ENCODE measurements at regions not wholly inside any gene's neighbourhood (a gene's known extent, or its start where the extent isn't known, plus 50 kb on each side); places are given as distances from the start of the nearest gene placed in this dataset.

DNA sequence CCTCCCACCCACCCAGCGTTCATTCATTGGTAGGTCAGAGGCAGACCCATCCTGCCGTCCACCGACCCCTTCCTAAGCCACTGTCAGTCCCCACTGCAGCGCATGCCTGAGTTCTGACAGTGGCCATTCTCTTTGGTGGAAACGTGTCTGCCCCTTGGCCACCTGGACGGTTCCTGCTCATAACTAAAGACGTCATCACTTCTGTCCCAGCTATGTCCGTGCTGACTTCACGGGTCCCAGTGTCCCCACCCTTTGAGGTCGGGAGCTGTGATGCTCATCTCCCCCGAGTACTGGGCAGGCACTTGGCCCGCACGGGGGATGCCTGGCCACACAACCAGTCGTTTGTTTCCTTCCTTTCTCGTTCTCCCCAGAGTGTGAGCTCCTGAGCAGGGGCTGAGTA lies 267.1 kb downstream of the C16orf95 start:
- Mint-ChIP-seq H3K4me3 (no peak overlapping the region), H3K27me3 (peaks cover 11 to 25% of the 10 kb centered on the region in 2 donors), H3K27ac (no peak overlapping the region), H3K9me3 (peaks cover 0 to 13% (median 4%) of the 10 kb centered on the region in 8 donors), H3K4me1 (no peaks in the 10 kb centered on the region), H3K36me3 (no peaks in the 10 kb centered on the region)
- ChIA-PET CTCF (ENCODE audit: partially characterized antibody) (no interaction called here), POLR2A (ENCODE audit: partially characterized antibody) (no interaction called here)
- DNase-seq = no peak
- intact Hi-C loops (cut with micrococcal nuclease) = no loop called here
- Histone ChIP-seq H3K9me3 (ENCODE audit: control insufficient read depth in 1 of 2, low read length in 2 of 2) (no peaks in the 10 kb centered on the region), H3K4me3 (ENCODE audit: low read length in 2 of 2) (no peak overlapping the region), H3K36me3 (ENCODE audit: insufficient read depth, low read length) (no peaks in the 10 kb centered on the region), H3K27me3 (ENCODE audit: insufficient read depth, low read length) (no peaks in the 10 kb centered on the region), H3K4me1 (ENCODE audit: insufficient read depth, low read length) (no peaks in the 10 kb centered on the region), H3K27ac (ENCODE audit: low read depth, low read length) (no peak overlapping the region)

DNA sequence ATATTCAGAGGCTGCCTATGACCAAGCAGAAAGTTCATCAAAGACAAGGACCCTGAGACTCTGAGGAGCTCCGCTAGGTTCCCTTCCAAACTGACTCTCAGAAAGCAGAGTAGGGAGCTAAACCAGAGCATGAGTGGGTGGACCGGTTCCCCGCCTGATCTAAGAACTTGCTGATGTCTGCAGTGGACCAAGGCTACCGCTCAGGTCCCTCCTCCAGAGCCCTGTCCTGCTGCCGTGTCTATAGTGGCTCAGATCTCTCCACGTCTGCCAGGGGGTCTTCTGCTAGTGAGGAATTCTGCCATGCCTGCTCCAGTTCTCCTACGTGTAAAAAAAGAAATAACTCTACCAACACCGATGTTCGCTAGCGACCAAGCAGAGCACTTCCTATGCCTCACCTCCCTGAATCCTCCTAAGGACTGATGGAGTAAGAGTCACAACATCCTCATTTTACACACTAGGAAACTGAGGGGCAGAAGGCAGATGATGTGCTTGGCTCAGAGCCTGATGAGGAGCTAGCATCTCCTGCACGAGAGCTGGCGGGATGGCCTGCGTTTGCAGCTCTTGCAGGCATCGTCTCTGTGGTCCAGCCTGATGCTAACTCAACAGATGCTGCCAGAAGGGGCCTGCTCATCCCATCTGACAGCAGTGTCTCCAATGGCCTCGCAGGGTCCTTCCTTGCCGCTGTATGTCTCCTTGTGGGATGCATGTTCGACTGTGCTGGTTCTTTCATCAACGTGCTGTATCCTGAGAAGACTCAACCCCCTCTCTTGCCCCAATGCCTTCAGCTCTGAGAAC lies 265.5 kb downstream of the C16orf95 start:
- Histone ChIP-seq H3K9me3 (ENCODE audit: control insufficient read depth in 1 of 2, low read length in 2 of 2) (no peaks in the 10 kb centered on the region), H3K27ac (ENCODE audit: low read depth, low read length) (no peak overlapping the region), H3K4me1 (ENCODE audit: insufficient read depth, low read length) (no peaks in the 10 kb centered on the region), H3K27me3 (ENCODE audit: insufficient read depth, low read length) (no peaks in the 10 kb centered on the region), H3K36me3 (ENCODE audit: insufficient read depth, low read length) (no peaks in the 10 kb centered on the region), H3K4me3 (ENCODE audit: low read length in 2 of 2) (no peak overlapping the region)
- H3K4me3 Mint-ChIP-seq = no peak overlapping the region
- ChIA-PET CTCF (ENCODE audit: partially characterized antibody) (interaction anchor here (0.8 kb wide), 1 partner anchor 13 kb away, joined by 3 read pairs; no protein-coding TSS in a partner anchor), POLR2A (ENCODE audit: partially characterized antibody) (no interaction called here)
- peaks cover 11 to 21% of the 10 kb centered on the region in 2 donors for H3K27me3 Mint-ChIP-seq
- no peaks in the 10 kb centered on the region for H3K36me3 Mint-ChIP-seq
- H3K9me3 Mint-ChIP-seq = peaks cover 0 to 13% (median 4%) of the 10 kb centered on the region in 8 donors
- H3K4me1 Mint-ChIP-seq = no peaks in the 10 kb centered on the region
- no peak overlapping the region for H3K27ac Mint-ChIP-seq
- DNase-seq = no peak
- intact Hi-C loops (cut with micrococcal nuclease) = no loop called here

DNA sequence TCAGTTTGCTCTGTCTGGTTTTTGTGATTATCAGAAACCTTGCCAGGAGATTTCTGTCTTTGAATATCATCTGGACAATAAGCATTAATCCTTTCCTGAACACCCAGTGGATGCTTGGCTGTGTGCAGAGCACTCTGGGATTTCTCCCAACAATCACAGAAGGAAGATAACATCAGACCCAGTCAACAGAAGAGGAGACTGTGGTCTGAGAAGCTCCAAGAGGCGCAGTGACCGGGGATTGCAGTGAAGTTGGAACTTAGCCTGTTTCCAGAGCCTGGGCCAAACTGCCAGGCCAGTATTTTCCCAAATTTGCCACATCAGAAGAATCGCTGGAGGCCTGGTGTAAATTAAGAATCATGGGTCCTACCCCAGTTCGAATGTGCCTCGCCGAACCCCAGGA lies 264.7 kb downstream of the C16orf95 start:
- POLR2A ChIA-PET (ENCODE audit: partially characterized antibody) = no interaction called here
- Histone ChIP-seq H3K27ac (ENCODE audit: low read depth, low read length) (no peak overlapping the region), H3K4me1 (ENCODE audit: insufficient read depth, low read length) (no peaks in the 10 kb centered on the region), H3K9me3 (ENCODE audit: control insufficient read depth in 1 of 2, low read length in 2 of 2) (no peaks in the 10 kb centered on the region), H3K4me3 (ENCODE audit: low read length in 2 of 2) (no peak overlapping the region), H3K36me3 (ENCODE audit: insufficient read depth, low read length) (no peaks in the 10 kb centered on the region), H3K27me3 (ENCODE audit: insufficient read depth, low read length) (no peaks in the 10 kb centered on the region)
- Mint-ChIP-seq H3K9me3 (peaks cover 0 to 13% (median 4%) of the 10 kb centered on the region in 8 donors), H3K36me3 (no peaks in the 10 kb centered on the region), H3K27me3 (peaks cover 11 to 21% of the 10 kb centered on the region in 2 donors), H3K4me3 (no peak overlapping the region), H3K4me1 (no peaks in the 10 kb centered on the region), H3K27ac (no peak overlapping the region)
- no peak for DNase-seq
- intact Hi-C loops (cut with micrococcal nuclease) = no loop called here
- CTCF ChIA-PET (ENCODE audit: partially characterized antibody) = no interaction called here

DNA sequence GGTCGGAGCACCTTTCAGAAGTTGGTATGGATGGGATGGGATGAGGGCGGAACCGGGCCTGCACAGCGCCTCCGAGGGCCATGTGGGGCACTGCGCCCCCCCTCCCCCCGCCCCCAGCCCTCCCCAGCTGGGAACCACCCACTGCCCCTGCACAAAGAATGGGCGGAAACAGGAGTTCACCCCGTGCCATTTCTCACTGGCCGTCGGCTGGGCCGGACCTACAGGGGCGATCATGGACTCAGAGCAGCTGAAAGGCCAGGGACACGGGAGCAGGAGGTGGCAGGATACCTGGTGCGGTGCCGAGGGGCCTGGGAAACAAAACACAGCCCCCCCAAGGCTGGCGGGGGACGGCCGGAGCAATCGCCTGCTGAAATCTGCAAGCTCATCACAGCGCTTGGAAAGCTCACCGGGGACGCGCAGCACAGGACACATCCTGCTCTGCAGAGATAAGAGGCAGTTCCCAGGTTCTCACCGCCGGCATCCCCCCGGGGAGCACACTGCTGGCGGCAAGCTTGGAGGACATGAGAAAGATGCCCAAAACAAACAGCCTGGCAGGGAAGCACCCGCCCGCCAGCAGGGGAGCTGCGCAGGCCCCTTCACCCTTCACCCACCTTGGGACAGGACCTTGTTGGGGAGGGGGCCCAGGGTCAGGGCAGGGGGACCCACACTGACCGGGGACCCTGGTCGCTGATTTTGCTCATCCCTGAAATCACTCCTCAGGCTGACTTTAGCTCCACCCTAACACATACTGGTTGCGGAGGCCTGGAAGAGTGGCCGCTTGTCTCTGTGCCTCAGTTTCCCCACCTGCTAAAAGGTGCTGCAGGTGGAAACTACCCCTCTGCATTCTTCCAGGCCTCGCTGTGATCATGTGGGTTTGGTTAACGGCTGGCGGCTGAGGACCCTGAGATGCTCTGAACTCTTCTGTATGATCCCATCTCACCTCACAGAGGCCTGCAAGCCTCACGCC lies 263.9 kb downstream of the C16orf95 start:
- peaks cover 0 to 13% (median 4%) of the 10 kb centered on the region in 8 donors for H3K9me3 Mint-ChIP-seq
- no peaks in the 10 kb centered on the region for H3K4me1 Mint-ChIP-seq
- intact Hi-C loops (cut with micrococcal nuclease) = no loop called here
- CTCF ChIA-PET (ENCODE audit: partially characterized antibody) = no interaction called here
- H3K36me3 Mint-ChIP-seq = no peaks in the 10 kb centered on the region
- Histone ChIP-seq H3K9me3 (ENCODE audit: control insufficient read depth in 1 of 2, low read length in 2 of 2) (no peaks in the 10 kb centered on the region), H3K27ac (ENCODE audit: low read depth, low read length) (no peak overlapping the region), H3K4me1 (ENCODE audit: insufficient read depth, low read length) (no peaks in the 10 kb centered on the region), H3K4me3 (ENCODE audit: low read length in 2 of 2) (no peak overlapping the region), H3K27me3 (ENCODE audit: insufficient read depth, low read length) (no peaks in the 10 kb centered on the region), H3K36me3 (ENCODE audit: insufficient read depth, low read length) (no peaks in the 10 kb centered on the region)
- POLR2A ChIA-PET (ENCODE audit: partially characterized antibody) = no interaction called here
- no peak for DNase-seq
- H3K27ac Mint-ChIP-seq = no peak overlapping the region
- no peak overlapping the region for H3K4me3 Mint-ChIP-seq
- H3K27me3 Mint-ChIP-seq = peaks cover 11 to 21% of the 10 kb centered on the region in 2 donors

DNA sequence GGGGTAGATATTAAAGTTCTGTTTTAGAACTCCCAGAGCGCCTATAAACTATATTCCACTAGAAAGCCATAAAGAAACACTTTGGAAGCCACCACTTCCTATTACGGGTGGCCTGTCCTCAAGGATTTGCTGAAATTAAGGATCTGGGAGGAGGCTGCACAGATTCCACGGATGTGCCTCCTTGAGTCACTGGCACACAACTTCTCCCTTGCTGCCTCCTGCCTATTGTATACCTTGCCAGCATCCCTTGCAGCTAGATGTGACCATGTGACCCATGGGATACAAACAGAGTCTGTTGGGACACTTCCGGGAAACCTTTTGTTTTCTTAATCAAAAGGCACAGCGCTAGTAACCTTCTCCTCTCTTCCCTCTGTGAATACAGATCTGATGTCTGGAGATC lies 263.0 kb downstream of the C16orf95 start:
- intact Hi-C loops (cut with micrococcal nuclease) = no loop called here
- POLR2A ChIA-PET (ENCODE audit: partially characterized antibody) = no interaction called here
- Mint-ChIP-seq H3K27me3 (peaks cover 11 to 21% of the 10 kb centered on the region in 2 donors), H3K4me3 (no peak overlapping the region), H3K4me1 (no peaks in the 10 kb centered on the region), H3K36me3 (no peaks in the 10 kb centered on the region), H3K9me3 (peaks cover 0 to 13% (median 4%) of the 10 kb centered on the region in 8 donors), H3K27ac (no peak overlapping the region)
- Histone ChIP-seq H3K9me3 (ENCODE audit: control insufficient read depth in 1 of 2, low read length in 2 of 2) (no peaks in the 10 kb centered on the region), H3K4me3 (ENCODE audit: low read length in 2 of 2) (no peak overlapping the region), H3K4me1 (ENCODE audit: insufficient read depth, low read length) (no peaks in the 10 kb centered on the region), H3K27ac (ENCODE audit: low read depth, low read length) (no peak overlapping the region), H3K27me3 (ENCODE audit: insufficient read depth, low read length) (no peaks in the 10 kb centered on the region), H3K36me3 (ENCODE audit: insufficient read depth, low read length) (no peaks in the 10 kb centered on the region)
- DNase-seq = no peak
- CTCF ChIA-PET (ENCODE audit: partially characterized antibody) = no interaction called here

DNA sequence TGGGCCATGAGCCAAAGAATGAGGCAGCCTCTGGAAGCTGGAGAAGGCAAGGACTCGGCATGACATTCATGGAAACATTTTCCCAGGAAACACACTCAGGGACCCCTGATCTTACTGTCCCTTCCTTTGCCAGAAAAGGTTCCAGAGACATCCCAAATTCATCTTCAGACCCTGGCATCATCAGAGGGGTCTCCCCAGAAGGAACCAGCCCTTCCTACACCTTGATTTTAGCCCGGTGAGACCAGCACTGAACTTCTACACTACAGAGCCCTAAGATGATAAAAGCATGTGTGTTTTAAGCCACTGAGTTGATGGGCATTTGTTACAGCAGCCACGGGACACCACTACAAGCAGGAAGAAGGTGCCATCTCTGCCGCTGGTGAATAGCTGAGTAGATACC lies 262.3 kb downstream of the C16orf95 start:
- H3K27ac Mint-ChIP-seq = no peak overlapping the region
- Histone ChIP-seq H3K27me3 (ENCODE audit: insufficient read depth, low read length) (no peaks in the 10 kb centered on the region), H3K27ac (ENCODE audit: low read depth, low read length) (no peak overlapping the region), H3K4me1 (ENCODE audit: insufficient read depth, low read length) (no peaks in the 10 kb centered on the region), H3K36me3 (ENCODE audit: insufficient read depth, low read length) (no peaks in the 10 kb centered on the region), H3K9me3 (ENCODE audit: control insufficient read depth in 1 of 2, low read length in 2 of 2) (no peaks in the 10 kb centered on the region), H3K4me3 (ENCODE audit: low read length in 2 of 2) (no peak overlapping the region)
- DNase-seq = no peak
- no peaks in the 10 kb centered on the region for H3K4me1 Mint-ChIP-seq
- CTCF ChIA-PET (ENCODE audit: partially characterized antibody) = no interaction called here
- intact Hi-C loops (cut with micrococcal nuclease) = no loop called here
- POLR2A ChIA-PET (ENCODE audit: partially characterized antibody) = no interaction called here
- H3K4me3 Mint-ChIP-seq = no peak overlapping the region
- H3K36me3 Mint-ChIP-seq = no peaks in the 10 kb centered on the region
- H3K27me3 Mint-ChIP-seq = peaks cover 14 to 24% of the 10 kb centered on the region in 2 donors
- H3K9me3 Mint-ChIP-seq = peaks cover 0 to 13% (median 4%) of the 10 kb centered on the region in 8 donors

DNA sequence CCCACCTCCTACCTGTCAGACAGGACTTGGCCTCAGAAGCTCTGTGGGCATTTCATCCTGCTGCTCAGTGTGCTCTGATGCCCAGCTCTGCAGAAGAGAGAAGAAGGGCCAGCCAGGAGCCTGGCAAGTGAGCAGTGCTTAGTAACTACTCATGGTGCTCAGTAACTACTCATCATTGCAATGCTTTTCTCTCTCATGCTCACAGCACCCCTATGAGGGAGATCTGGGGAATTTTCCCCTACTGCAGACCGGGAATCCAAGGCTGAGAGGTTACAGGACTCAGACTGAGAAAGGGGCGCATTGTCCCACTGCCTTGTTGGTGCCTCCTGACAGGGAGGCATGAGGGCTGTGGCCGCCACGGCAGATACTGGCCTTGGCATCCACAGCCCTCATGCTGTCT lies 261.1 kb downstream of the C16orf95 start:
- no peaks in the 10 kb centered on the region for H3K36me3 Mint-ChIP-seq
- no peak for DNase-seq
- no peaks in the 10 kb centered on the region for H3K9me3 ChIP-seq (ENCODE audit: control insufficient read depth in 1 of 2, low read length in 2 of 2)
- peaks cover 14 to 21% of the 10 kb centered on the region in 2 donors for H3K27me3 Mint-ChIP-seq
- H3K9me3 Mint-ChIP-seq = peaks cover 0 to 13% (median 4%) of the 10 kb centered on the region in 8 donors
- H3K27ac ChIP-seq (ENCODE audit: low read depth, low read length) = no peak overlapping the region
- H3K36me3 ChIP-seq (ENCODE audit: insufficient read depth, low read length) = no peaks in the 10 kb centered on the region
- CTCF ChIA-PET (ENCODE audit: partially characterized antibody) = no interaction called here
- no peaks in the 10 kb centered on the region for H3K4me1 ChIP-seq (ENCODE audit: insufficient read depth, low read length)
- POLR2A ChIA-PET (ENCODE audit: partially characterized antibody) = no interaction called here
- no peak overlapping the region for H3K27ac Mint-ChIP-seq
- H3K4me3 Mint-ChIP-seq = no peak overlapping the region
- H3K4me1 Mint-ChIP-seq = no peaks in the 10 kb centered on the region
- intact Hi-C loops (cut with micrococcal nuclease) = no loop called here
- H3K4me3 ChIP-seq (ENCODE audit: low read length in 2 of 2) = no peak overlapping the region
- H3K27me3 ChIP-seq (ENCODE audit: insufficient read depth, low read length) = no peaks in the 10 kb centered on the region

All from CD4-positive, alpha-beta memory T cell (primary cell).